GOT3 (cell line): ENCODE measurements at regions not wholly inside any gene's neighbourhood (a gene's known extent, or its start where the extent isn't known, plus 50 kb on each side); places are given as distances from the start of the nearest gene placed in this dataset.

Source experiments
- DNase-seq: peaks from one replicate; lab custom pipeline; 2025; ENCODE audit warnings: mixed read lengths; lab: John Stamatoyannopoulos, UW

- DNase-seq = peak; percentile 2
Measured at GRCh38 chr4:15231265-15232091, 196.4 kb upstream of the C1QTNF7 start.

GRCh38 chr4:15232366-15233263, 195.2 kb upstream of the C1QTNF7 start:
- DNase-seq = no peak

- DNase-seq = no peak
Measured at GRCh38 chr4:15233264-15233597, 194.6 kb upstream of the C1QTNF7 start.

- no peak for DNase-seq
Measured at GRCh38 chr4:15233626-15234025, 194.2 kb upstream of the C1QTNF7 start.

- peak; percentile 16 for DNase-seq
Measured at GRCh38 chr4:15234116-15234855, 193.5 kb upstream of the C1QTNF7 start.

- no peak for DNase-seq
Measured at GRCh38 chr4:15234856-15235126, 193.0 kb upstream of the C1QTNF7 start.

- no peak for DNase-seq
Measured at GRCh38 chr4:15235135-15235534, 192.7 kb upstream of the C1QTNF7 start.

GRCh38 chr4:15237648-15238230, 190.1 kb upstream of the C1QTNF7 start:
- DNase-seq = no peak

GRCh38 chr4:15238720-15239119, 189.1 kb upstream of the C1QTNF7 start:
- no peak for DNase-seq

GRCh38 chr4:15239866-15240265, 188.0 kb upstream of the C1QTNF7 start:
- DNase-seq = no peak

- DNase-seq = no peak
Measured at GRCh38 chr4:15240764-15241163, 187.1 kb upstream of the C1QTNF7 start.

- no peak for DNase-seq
Measured at GRCh38 chr4:15242021-15242420, 185.8 kb upstream of the C1QTNF7 start.

- DNase-seq = no peak
Measured at GRCh38 chr4:15244354-15244753, 183.5 kb upstream of the C1QTNF7 start.

GRCh38 chr4:15245006-15245530, 182.8 kb upstream of the C1QTNF7 start:
- no peak for DNase-seq

GRCh38 chr4:15250021-15250441, 177.8 kb upstream of the C1QTNF7 start:
- DNase-seq = no peak

GRCh38 chr4:15253349-15253748, 174.5 kb upstream of the C1QTNF7 start:
- DNase-seq = no peak

GRCh38 chr4:15254236-15254880, 173.5 kb upstream of the C1QTNF7 start:
- no peak for DNase-seq

GRCh38 chr4:15255537-15255936, 172.3 kb upstream of the C1QTNF7 start:
- no peak for DNase-seq

GRCh38 chr4:15260758-15261157, 167.1 kb upstream of the C1QTNF7 start:
- no peak for DNase-seq

GRCh38 chr4:15262396-15262795, 165.4 kb upstream of the C1QTNF7 start:
- no peak for DNase-seq

GRCh38 chr4:15270201-15270600, 157.6 kb upstream of the C1QTNF7 start:
- DNase-seq = no peak

GRCh38 chr4:15286041-15286440, 141.8 kb upstream of the C1QTNF7 start:
- no peak for DNase-seq
